NCI-H510A (cell line): ENCODE measurements at regions not wholly inside any gene's neighbourhood (a gene's known extent, or its start where the extent isn't known, plus 50 kb on each side); places are given as distances from the start of the nearest gene placed in this dataset.

ENCODE experiments used
- DNase-seq: peaks from one replicate; lab custom pipeline; 2025; lab: John Stamatoyannopoulos, UW

- no peak for DNase-seq
Measured at GRCh38 chr1:221069986-221070385, 190.7 kb downstream of the HLX start.

GRCh38 chr1:221071777-221072176 is 192.5 kb downstream of the HLX start:
- no peak for DNase-seq

GRCh38 chr1:221072214-221072613 is 193.0 kb downstream of the HLX start:
- DNase-seq, result no peak

- no peak for DNase-seq
Measured at GRCh38 chr1:221074332-221074731, 195.1 kb downstream of the HLX start.

GRCh38 chr1:221075911-221076310 is 196.7 kb downstream of the HLX start:
- no peak for DNase-seq

- DNase-seq, result no peak
Measured at GRCh38 chr1:221076391-221076811, 197.2 kb downstream of the HLX start.

GRCh38 chr1:221078260-221078965 is 199.2 kb downstream of the HLX start:
- DNase-seq, result no peak

- no peak for DNase-seq
Measured at GRCh38 chr1:221083902-221084301, 204.7 kb downstream of the HLX start.

GRCh38 chr1:221084681-221085080 is 205.4 kb downstream of the HLX start:
- no peak for DNase-seq

- no peak for DNase-seq
Measured at GRCh38 chr1:221085701-221086375, 206.6 kb downstream of the HLX start.

- no peak for DNase-seq
Measured at GRCh38 chr1:221087919-221088318, 208.7 kb downstream of the HLX start.

GRCh38 chr1:221089273-221089672 is 210.0 kb downstream of the HLX start:
- no peak for DNase-seq

GRCh38 chr1:221089803-221090202 is 210.6 kb downstream of the HLX start:
- no peak for DNase-seq

- DNase-seq, result no peak
Measured at GRCh38 chr1:221093903-221094791, 214.9 kb downstream of the HLX start.

GRCh38 chr1:221097479-221098281 is 218.4 kb downstream of the HLX start:
- no peak for DNase-seq

- DNase-seq, result no peak
Measured at GRCh38 chr1:221098471-221099405, 219.5 kb downstream of the HLX start.

- DNase-seq, result no peak
Measured at GRCh38 chr1:221099747-221100595, 220.7 kb downstream of the HLX start.

- no peak for DNase-seq
Measured at GRCh38 chr1:221100611-221101010, 221.4 kb downstream of the HLX start.

GRCh38 chr1:221101807-221102605 is 222.8 kb downstream of the HLX start:
- DNase-seq, result no peak
